ENCODE measurements at regions not wholly inside any gene's neighbourhood (a gene's known extent, or its start where the extent isn't known, plus 50 kb on each side); places are given as distances from the start of the nearest gene placed in this dataset.

GRCh38 chr7:46949270-46949931 lies 632.5 kb downstream of the TNS3 start:
- DNase-seq (ENCODE audit: low read depth), result no peak
- Histone ChIP-seq H3K9me3 (ENCODE audit: control insufficient read depth, low read length) (no peaks in the 10 kb centered on the region), H3K9ac (ENCODE audit: low read length) (no peak overlapping the region), H3K27me3 (replicated peaks; ENCODE audit: control insufficient read depth, insufficient read depth, low read length) (peaks cover 21% of the 10 kb centered on the region), H3K4me3 (ENCODE audit: low read length) (no peak overlapping the region), H3K4me1 (ENCODE audit: control insufficient read depth, insufficient read depth, low read length) (peaks cover 18% of the 10 kb centered on the region), H3K36me3 (ENCODE audit: control insufficient read depth, insufficient read depth, low read length, severe bottlenecking) (no peaks in the 10 kb centered on the region)

GRCh38 chr7:46948716-46949115 lies 633.2 kb downstream of the TNS3 start:
- DNase-seq (ENCODE audit: low read depth), result no peak

GRCh38 chr7:46945328-46945727 lies 636.6 kb downstream of the TNS3 start:
- no peak overlapping the region for H3K4me3 ChIP-seq (ENCODE audit: low read length)
- H3K4me1 ChIP-seq (ENCODE audit: control insufficient read depth, insufficient read depth, low read length), result peaks cover 18% of the 10 kb centered on the region
- no peaks in the 10 kb centered on the region for H3K9me3 ChIP-seq (ENCODE audit: control insufficient read depth, low read length)
- H3K36me3 ChIP-seq (ENCODE audit: control insufficient read depth, insufficient read depth, low read length, severe bottlenecking), result no peaks in the 10 kb centered on the region
- H3K9ac ChIP-seq (ENCODE audit: low read length), result no peak overlapping the region
- peaks cover 12% of the 10 kb centered on the region for H3K27me3 ChIP-seq (replicated peaks; ENCODE audit: control insufficient read depth, insufficient read depth, low read length)
- peak; percentile 20 for DNase-seq (ENCODE audit: low read depth)

More at GRCh38 chr7:46948716-46949115, 633.2 kb downstream of the TNS3 start:
- H3K4me3 ChIP-seq (ENCODE audit: low read length), result no peak overlapping the region
- peaks cover 18% of the 10 kb centered on the region for H3K4me1 ChIP-seq (ENCODE audit: control insufficient read depth, insufficient read depth, low read length)
- peaks cover 21% of the 10 kb centered on the region for H3K27me3 ChIP-seq (replicated peaks; ENCODE audit: control insufficient read depth, insufficient read depth, low read length)
- no peaks in the 10 kb centered on the region for H3K9me3 ChIP-seq (ENCODE audit: control insufficient read depth, low read length)
- no peaks in the 10 kb centered on the region for H3K36me3 ChIP-seq (ENCODE audit: control insufficient read depth, insufficient read depth, low read length, severe bottlenecking)
- no peak overlapping the region for H3K9ac ChIP-seq (ENCODE audit: low read length)

DNA sequence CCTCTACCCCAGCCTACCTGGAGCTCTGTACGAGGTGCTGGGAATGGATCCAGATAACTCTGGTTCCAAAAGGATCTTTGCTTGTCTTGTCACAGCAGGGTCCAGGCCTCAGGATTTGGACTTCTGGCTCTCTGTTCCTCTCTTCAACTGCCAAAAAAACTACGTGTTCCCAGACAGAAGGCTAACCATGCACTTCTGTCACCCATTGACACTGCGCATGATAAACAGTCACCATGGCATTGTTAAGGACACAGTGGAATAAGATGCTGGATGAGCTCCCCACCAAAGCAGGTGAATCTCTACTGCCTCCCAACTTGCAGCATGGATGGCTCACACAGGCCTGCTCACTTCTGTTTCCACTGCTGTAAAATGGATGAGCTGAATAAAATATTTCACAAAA lies 637.9 kb downstream of the TNS3 start:
- no peaks in the 10 kb centered on the region for H3K27me3 ChIP-seq (replicated peaks; ENCODE audit: control insufficient read depth, insufficient read depth, low read length)
- no peak overlapping the region for H3K9ac ChIP-seq (ENCODE audit: low read length)
- peaks cover 18% of the 10 kb centered on the region for H3K4me1 ChIP-seq (ENCODE audit: control insufficient read depth, insufficient read depth, low read length)
- H3K36me3 ChIP-seq (ENCODE audit: control insufficient read depth, insufficient read depth, low read length, severe bottlenecking), result no peaks in the 10 kb centered on the region
- no peaks in the 10 kb centered on the region for H3K9me3 ChIP-seq (ENCODE audit: control insufficient read depth, low read length)
- no peak for DNase-seq (ENCODE audit: low read depth)
- H3K4me3 ChIP-seq (ENCODE audit: low read length), result no peak overlapping the region

- no peak for DNase-seq (ENCODE audit: low read depth)
- Histone ChIP-seq H3K9me3 (ENCODE audit: control insufficient read depth, low read length) (no peaks in the 10 kb centered on the region), H3K36me3 (ENCODE audit: control insufficient read depth, insufficient read depth, low read length, severe bottlenecking) (no peaks in the 10 kb centered on the region), H3K9ac (ENCODE audit: low read length) (no peak overlapping the region), H3K4me1 (ENCODE audit: control insufficient read depth, insufficient read depth, low read length) (peaks cover 9% of the 10 kb centered on the region), H3K27me3 (replicated peaks; ENCODE audit: control insufficient read depth, insufficient read depth, low read length) (no peaks in the 10 kb centered on the region), H3K4me3 (ENCODE audit: low read length) (no peak overlapping the region)
Measured at GRCh38 chr7:46942574-46942973, 639.3 kb downstream of the TNS3 start.

DNA sequence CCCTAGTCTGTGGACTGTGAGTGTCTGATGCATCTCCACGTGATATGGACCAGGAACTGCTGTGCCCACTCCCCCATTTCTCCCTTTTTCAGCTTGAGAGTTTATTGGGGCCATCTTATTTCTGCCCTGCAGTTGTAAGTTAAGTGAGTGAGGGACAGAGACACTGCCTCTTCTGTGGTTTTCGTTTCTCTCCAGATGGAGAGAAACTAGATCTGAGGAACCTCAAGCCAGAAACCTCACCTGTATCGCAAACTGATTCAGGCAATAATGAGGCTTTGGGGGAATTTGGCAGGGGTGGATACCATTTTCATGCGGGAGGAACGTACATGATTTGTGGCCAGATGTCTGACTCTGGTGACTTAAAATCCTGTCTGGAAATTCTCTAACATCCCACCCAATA lies 641.7 kb downstream of the TNS3 start:
- no peaks in the 10 kb centered on the region for H3K27me3 ChIP-seq (replicated peaks; ENCODE audit: control insufficient read depth, insufficient read depth, low read length)
- no peak overlapping the region for H3K9ac ChIP-seq (ENCODE audit: low read length)
- DNase-seq (ENCODE audit: low read depth), result no peak
- no peaks in the 10 kb centered on the region for H3K9me3 ChIP-seq (ENCODE audit: control insufficient read depth, low read length)
- no peaks in the 10 kb centered on the region for H3K36me3 ChIP-seq (ENCODE audit: control insufficient read depth, insufficient read depth, low read length, severe bottlenecking)
- H3K4me3 ChIP-seq (ENCODE audit: low read length), result no peak overlapping the region
- H3K4me1 ChIP-seq (ENCODE audit: control insufficient read depth, insufficient read depth, low read length), result peaks cover 4% of the 10 kb centered on the region

- no peak for DNase-seq (ENCODE audit: low read depth)
- Histone ChIP-seq H3K9ac (ENCODE audit: low read length) (no peak overlapping the region), H3K27me3 (replicated peaks; ENCODE audit: control insufficient read depth, insufficient read depth, low read length) (no peaks in the 10 kb centered on the region), H3K36me3 (ENCODE audit: control insufficient read depth, insufficient read depth, low read length, severe bottlenecking) (no peaks in the 10 kb centered on the region), H3K4me3 (ENCODE audit: low read length) (no peak overlapping the region), H3K9me3 (ENCODE audit: control insufficient read depth, low read length) (no peaks in the 10 kb centered on the region), H3K4me1 (ENCODE audit: control insufficient read depth, insufficient read depth, low read length) (peaks cover 2% of the 10 kb centered on the region)
Measured at GRCh38 chr7:46939558-46939957, 642.4 kb downstream of the TNS3 start.

DNA sequence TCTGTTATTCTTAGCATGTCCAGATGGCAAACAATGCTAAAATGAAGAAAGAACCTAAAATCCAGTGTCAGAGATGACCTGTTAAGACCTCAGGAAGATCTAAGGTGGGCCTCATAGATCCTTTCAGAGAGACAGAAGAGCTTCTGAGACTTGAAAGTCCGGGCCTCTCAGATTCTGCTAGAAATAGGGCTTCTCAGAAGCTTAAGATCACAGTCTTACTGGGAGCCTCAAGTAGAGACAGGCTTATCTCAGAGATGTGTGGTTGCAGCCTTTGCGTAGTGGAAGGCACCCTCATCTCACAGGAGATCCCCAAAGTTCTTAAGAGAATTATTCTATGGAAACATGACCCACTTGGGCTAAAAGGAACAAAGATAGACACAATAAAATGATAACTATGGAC lies 642.8 kb downstream of the TNS3 start:
- Histone ChIP-seq H3K9ac (ENCODE audit: low read length) (no peak overlapping the region), H3K9me3 (ENCODE audit: control insufficient read depth, low read length) (no peaks in the 10 kb centered on the region), H3K36me3 (ENCODE audit: control insufficient read depth, insufficient read depth, low read length, severe bottlenecking) (no peaks in the 10 kb centered on the region), H3K27me3 (replicated peaks; ENCODE audit: control insufficient read depth, insufficient read depth, low read length) (no peaks in the 10 kb centered on the region), H3K4me3 (ENCODE audit: low read length) (no peak overlapping the region), H3K4me1 (ENCODE audit: control insufficient read depth, insufficient read depth, low read length) (peaks cover 7% of the 10 kb centered on the region)
- DNase-seq (ENCODE audit: low read depth), result no peak

DNA sequence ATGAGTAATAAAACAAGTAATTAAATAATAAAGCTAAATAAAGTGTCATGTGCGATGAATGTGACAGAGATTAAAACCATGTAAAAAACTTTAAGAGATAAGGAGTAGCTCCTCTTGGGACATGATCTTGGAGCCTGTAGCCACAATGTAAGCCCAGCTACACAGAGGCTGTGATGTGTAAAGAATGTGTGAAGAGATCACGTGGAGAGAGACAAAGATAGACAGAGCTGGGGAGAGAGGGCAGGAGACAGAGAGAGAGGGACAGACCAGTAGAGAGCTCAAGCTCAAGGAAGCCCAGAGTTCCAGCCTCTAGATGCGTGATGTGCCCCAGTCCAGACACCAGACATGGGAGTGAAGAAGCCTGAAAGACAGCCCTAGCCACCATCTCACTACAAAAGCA lies 644.1 kb downstream of the TNS3 start:
- DNase-seq (ENCODE audit: low read depth), result no peak

GRCh38 chr7:46934198-46934825 lies 647.6 kb downstream of the TNS3 start:
- no peaks in the 10 kb centered on the region for H3K36me3 ChIP-seq (ENCODE audit: control insufficient read depth, insufficient read depth, low read length, severe bottlenecking)
- peak; percentile 31 for DNase-seq (ENCODE audit: low read depth)

More for the DNA sequence above, 644.1 kb downstream of the TNS3 start:
- H3K4me3 ChIP-seq (ENCODE audit: low read length), result no peak overlapping the region
- peaks cover 18% of the 10 kb centered on the region for H3K4me1 ChIP-seq (ENCODE audit: control insufficient read depth, insufficient read depth, low read length)
- no peaks in the 10 kb centered on the region for H3K27me3 ChIP-seq (replicated peaks; ENCODE audit: control insufficient read depth, insufficient read depth, low read length)
- no peaks in the 10 kb centered on the region for H3K9me3 ChIP-seq (ENCODE audit: control insufficient read depth, low read length)
- no peak overlapping the region for H3K9ac ChIP-seq (ENCODE audit: low read length)
- H3K36me3 ChIP-seq (ENCODE audit: control insufficient read depth, insufficient read depth, low read length, severe bottlenecking), result no peaks in the 10 kb centered on the region

GRCh38 chr7:46933596-46933995 lies 648.3 kb downstream of the TNS3 start:
- peak overlapping the region; percentile 82 for H3K9ac ChIP-seq (ENCODE audit: low read length)
- peak overlapping the region; percentile 55 for H3K4me3 ChIP-seq (ENCODE audit: low read length)
- H3K27me3 ChIP-seq (replicated peaks; ENCODE audit: control insufficient read depth, insufficient read depth, low read length), result no peaks in the 10 kb centered on the region
- H3K36me3 ChIP-seq (ENCODE audit: control insufficient read depth, insufficient read depth, low read length, severe bottlenecking), result no peaks in the 10 kb centered on the region
- DNase-seq (ENCODE audit: low read depth), result peak; percentile 60
- H3K4me1 ChIP-seq (ENCODE audit: control insufficient read depth, insufficient read depth, low read length), result peaks cover 41% of the 10 kb centered on the region
- H3K9me3 ChIP-seq (ENCODE audit: control insufficient read depth, low read length), result no peaks in the 10 kb centered on the region

More at GRCh38 chr7:46934198-46934825, 647.6 kb downstream of the TNS3 start:
- Histone ChIP-seq H3K9me3 (ENCODE audit: control insufficient read depth, low read length) (no peaks in the 10 kb centered on the region), H3K4me3 (ENCODE audit: low read length) (no peak overlapping the region), H3K4me1 (ENCODE audit: control insufficient read depth, insufficient read depth, low read length) (peaks cover 41% of the 10 kb centered on the region), H3K27me3 (replicated peaks; ENCODE audit: control insufficient read depth, insufficient read depth, low read length) (no peaks in the 10 kb centered on the region), H3K9ac (ENCODE audit: low read length) (no peak overlapping the region)
